Cardiac septum (tissue), 1 donor: ENCODE measurements at regions not wholly inside any gene's neighbourhood (a gene's known extent, or its start where the extent isn't known, plus 50 kb on each side); places are given as distances from the start of the nearest gene placed in this dataset.

Experiments
- DNase-seq: peaks from one replicate; pipeline ENCODE4 v3.0.0-alpha.2; 2020; ENCODE audit warnings: low spot score
- intact Hi-C: fragments of 100-400 bp; cut with DNase I; formaldehyde crosslinking; loops from one replicate; pipeline ENCODE4 v1.14.0; 2022
- donor health status: DM: no; HTN: no; CAD: no.

DNA sequence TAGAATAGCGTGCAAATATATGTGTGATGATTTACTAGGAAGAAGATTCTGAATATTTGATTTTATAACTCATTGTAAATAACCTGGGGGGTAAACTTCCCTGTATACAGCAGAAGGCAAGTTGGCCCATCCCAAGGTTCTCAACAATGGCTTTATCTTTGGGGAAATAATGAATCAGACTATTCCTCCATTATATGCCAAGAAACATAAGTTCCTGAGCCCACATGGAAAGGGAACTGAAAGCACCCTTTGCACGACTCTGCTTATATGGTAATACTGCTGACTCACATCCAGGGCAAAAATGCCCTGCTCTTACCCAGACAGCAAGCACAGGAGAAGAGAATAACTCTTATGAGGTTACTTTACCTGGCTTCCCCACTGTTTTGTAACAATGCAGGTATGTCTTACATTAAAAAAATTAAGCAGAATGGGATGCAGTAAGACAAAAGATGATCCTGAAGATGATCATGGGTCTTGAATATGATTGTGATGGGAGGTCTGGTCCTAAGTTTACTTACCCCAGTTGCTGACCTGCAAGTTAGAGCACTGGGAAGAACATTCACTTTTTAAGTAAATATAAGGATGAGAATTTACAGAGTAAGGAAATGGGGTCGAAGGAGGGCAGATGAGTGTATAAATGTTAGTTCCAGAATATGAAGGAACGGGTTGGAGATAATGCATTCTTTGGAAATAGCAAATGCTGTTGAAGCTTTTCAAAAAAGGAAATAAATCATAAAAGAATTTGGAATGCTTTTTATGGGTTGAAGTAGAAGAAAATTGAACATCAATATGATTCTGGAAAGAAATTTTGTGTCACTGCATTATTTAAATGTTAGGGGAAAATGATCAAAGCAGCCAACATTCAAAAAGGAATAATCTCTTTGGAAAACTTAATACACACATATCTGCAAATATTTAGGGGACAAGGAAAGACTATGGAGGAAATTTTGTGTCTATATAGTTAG, 428.4 kb upstream of the MPDZ start:
- intact Hi-C loops, result loop anchor here (5.0 kb wide), 1 partner anchor 59 kb away; no protein-coding TSS in a partner anchor
- no peak for DNase-seq

DNA sequence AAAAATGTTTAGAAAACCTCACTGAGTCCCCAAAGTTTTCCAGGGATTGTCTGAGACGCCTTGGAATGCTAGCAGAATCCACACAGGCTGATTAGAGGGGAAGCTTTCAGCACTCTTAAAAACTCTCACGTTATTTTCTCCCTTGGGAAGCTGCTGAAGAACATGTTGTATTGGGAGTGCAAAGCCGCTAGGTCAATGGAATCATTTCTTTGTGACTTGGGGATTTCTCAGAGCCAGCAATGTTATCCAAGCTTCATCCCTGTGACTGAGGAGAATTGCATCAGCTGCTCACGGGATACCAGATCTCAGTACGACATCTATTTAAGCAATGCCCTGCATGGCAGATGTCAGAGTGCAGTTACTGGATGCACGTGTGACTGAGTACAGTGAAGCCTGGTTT, 426.4 kb upstream of the MPDZ start:
- intact Hi-C loops, result loop anchor here (5.0 kb wide), 1 partner anchor 61 kb away; no protein-coding TSS in a partner anchor
- no peak for DNase-seq

- intact Hi-C loops, result loop anchor here (5.0 kb wide), 1 partner anchor 62 kb away; no protein-coding TSS in a partner anchor
- no peak for DNase-seq
These were observed 425.9 kb upstream of the MPDZ start for GRCh38 chr9:13705373-13705772.

GRCh38 chr9:13690595-13690994, 411.1 kb upstream of the MPDZ start:
- intact Hi-C loops, result no loop called here
- no peak for DNase-seq

DNA sequence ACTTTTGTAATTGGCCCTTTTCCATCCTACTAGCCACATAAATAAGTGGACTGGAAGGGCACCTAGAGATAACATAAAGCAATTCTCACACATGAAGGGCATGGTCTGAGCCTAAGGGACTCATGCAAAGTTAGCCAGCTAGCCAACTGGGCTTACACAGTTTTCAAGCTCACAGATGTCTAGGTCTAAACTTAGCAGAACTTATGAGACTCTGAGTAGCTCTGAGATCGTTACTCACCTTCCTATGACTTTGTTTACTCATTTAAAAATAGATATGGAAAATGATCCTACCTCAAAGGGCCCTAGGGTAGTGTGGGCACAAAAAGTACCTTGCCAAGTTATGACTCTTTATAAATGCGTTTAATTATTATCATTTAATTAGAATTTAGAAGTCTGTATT, 410.4 kb upstream of the MPDZ start:
- no peak for DNase-seq
- intact Hi-C loops, result loop anchor here (5.0 to 10.0 kb wide), 3 partner anchors 243 to 665 kb away; no protein-coding TSS in a partner anchor

DNA sequence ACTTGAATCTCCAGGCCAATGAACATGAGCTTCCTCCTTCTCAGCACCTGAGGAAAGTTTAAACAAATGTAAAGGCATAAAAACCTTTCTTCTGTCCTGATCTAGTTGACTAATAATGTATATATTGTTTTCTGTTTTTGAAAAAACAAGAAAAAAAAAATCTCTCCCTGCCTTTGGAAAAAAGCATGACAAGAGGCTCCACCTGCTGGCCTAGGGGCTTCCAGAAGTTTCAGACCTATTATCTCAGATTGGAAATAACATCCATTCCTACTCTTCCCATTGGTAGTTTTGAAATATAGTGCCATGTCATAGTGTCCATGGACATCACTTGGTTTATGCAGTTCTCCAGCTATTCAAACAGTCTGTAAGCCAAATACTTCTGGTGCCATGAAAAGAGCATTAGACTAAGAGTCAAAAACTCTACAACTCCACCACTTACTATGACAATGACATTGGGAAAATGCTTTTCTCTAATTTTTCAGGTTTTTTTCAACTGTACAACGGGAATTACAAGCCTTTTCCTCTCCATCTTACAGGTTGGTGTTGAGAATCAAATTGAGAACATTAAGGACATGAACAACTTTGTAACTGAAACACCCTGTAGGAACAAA, 409.6 kb upstream of the MPDZ start:
- no peak for DNase-seq

DNA sequence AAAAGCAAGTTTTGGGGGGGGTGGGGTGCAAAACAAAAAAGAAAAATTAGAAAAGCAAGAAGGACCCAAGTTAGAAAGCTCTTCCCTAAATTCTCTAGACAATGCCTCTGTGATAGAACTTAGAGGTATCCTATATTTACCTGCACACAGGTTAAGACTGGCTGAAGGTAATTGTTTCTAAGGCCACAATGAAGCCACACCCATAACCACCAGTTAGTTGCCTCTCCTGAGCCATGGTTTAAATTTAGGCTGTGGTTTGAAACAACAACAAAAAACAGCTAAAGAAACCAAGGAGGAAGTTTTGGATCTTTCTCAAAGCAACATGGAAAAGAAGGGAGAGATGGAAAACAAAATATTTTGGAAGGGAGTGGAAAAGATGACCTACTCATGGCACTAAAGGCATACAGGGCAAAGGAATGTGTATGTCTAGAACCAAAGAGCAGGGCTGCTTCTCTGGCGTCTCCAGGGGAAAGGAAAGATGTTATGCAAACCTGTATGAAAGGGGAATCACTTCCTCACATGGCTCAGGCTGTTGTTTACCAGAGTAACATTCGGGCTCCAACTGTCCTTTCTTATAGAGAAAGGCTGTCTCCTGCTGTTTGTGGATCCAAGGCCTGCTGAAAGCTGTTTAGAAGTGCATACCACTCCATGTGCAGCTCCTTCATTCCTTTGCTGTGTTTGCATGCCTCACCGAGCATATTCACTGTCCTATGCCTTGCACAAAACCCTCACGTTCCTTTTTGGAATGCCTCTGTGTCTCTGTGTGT, 408.9 kb upstream of the MPDZ start:
- no peak for DNase-seq
- intact Hi-C loops, result loop anchor here (5.0 to 10.0 kb wide), 3 partner anchors 241 to 666 kb away; no protein-coding TSS in a partner anchor

More for the DNA sequence above, 409.6 kb upstream of the MPDZ start:
- intact Hi-C loops, result loop anchor here (5.0 to 10.0 kb wide), 3 partner anchors 242 to 666 kb away; no protein-coding TSS in a partner anchor

DNA sequence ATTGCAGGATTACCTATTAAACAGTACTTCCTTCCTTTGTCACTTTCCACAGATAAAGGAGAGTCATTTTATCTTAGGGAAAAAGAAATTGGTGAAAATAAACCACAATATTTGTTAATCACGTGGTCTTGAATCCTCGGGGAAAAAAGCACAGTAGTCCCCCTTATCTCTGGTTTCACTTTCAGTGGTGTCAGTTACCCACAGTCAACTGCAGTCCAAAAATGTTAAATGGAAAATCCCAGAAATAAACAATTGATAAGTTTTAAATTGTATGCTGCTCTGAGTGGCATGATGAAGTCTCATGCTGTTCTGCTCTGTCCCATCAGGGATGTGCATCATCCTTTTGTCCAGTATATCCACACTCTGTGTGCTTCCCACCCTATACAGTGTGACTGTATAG, 405.2 kb upstream of the MPDZ start:
- intact Hi-C loops, result loop anchor here (5.0 to 10.0 kb wide), 3 partner anchors 237 to 670 kb away; no protein-coding TSS in a partner anchor
- DNase-seq, result no peak

DNA sequence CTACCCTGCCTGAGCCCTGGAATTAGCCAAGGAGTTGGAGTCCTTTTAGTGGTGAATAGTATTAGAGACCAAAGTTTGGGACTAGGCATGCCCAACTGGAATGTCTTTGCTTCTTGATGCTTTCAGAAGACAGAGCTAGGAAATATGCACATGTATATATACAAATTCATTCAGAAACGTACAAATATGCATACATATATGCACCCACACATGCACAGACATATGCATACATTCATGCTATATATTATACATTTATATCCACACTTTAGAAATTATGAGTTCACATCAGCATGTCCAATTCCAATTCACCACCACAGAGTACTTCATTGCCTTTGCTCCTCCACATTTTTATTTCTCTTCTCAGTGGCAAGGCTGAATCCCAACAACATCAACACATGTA, 398.3 kb upstream of the MPDZ start:
- intact Hi-C loops, result no loop called here
- no peak for DNase-seq

DNA sequence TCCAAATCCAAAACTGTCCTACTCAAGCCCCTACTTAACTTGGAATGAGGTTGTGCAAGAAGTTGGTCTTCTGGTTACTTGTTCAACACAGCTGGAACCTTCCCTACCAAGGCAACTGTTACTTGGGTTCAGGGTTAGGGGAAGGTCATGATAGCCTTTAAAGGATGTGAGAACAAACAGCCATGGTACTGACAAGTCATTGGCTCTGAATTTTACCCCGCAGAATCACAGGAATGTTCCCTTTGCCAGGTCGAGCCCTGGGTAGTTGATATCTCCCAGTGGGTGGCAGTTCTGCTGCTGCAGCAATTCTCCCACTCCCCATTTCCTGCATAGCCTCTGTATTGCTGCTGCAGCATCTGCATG, 396.1 kb upstream of the MPDZ start:
- intact Hi-C loops, result no loop called here
- no peak for DNase-seq

GRCh38 chr9:13674926-13675637, 395.6 kb upstream of the MPDZ start:
- DNase-seq, result no peak
- intact Hi-C loops, result no loop called here

- intact Hi-C loops, result no loop called here
- no peak for DNase-seq
These were observed 393.9 kb upstream of the MPDZ start for GRCh38 chr9:13673348-13673747.

DNA sequence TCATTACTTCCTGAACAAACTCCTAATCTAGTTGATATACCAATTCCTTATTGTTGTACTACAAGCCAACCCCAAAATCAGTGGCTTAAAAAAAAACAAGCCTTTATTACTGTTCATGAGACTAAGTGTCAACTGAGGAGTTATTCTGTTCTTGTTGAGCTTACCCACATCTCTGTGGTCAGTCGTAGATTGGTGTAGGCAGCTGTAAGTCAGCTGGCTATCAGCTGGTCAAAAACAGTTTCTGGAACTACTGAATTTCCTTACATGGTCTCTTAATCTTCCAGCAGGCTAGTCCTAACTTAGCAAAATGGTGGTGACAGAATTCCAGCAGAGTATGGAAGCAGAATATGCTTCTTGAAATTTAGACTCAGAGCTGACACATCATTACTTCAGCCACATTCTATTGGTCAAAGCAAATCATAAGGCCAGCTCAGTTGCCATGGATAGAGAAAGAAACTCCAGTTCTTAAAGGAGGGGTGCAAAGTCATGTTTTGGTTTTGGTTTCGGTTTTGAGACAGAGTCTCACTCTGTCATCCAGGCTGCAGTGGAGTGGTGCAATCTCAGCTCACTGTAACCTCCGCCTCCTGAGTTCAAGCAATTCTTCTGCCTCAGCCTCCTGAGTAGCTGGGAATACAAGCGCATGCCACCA, 386.1 kb upstream of the MPDZ start:
- DNase-seq, result no peak
- intact Hi-C loops, result no loop called here

GRCh38 chr9:13661014-13661413, 381.5 kb upstream of the MPDZ start:
- intact Hi-C loops, result no loop called here
- DNase-seq, result no peak

- DNase-seq, result no peak
- intact Hi-C loops, result no loop called here
These were observed 372.6 kb upstream of the MPDZ start for GRCh38 chr9:13651969-13652663.

- intact Hi-C loops, result no loop called here
- no peak for DNase-seq
These were observed 372.0 kb upstream of the MPDZ start for GRCh38 chr9:13651526-13651925.

- DNase-seq, result no peak
- intact Hi-C loops, result no loop called here
These were observed 369.2 kb upstream of the MPDZ start for GRCh38 chr9:13648676-13649075.

- no peak for DNase-seq
- intact Hi-C loops, result no loop called here
These were observed 368.6 kb upstream of the MPDZ start for GRCh38 chr9:13648068-13648467.
